ENCODE measurements at regions not wholly inside any gene's neighbourhood (a gene's known extent, or its start where the extent isn't known, plus 50 kb on each side); places are given as distances from the start of the nearest gene placed in this dataset.

DNA sequence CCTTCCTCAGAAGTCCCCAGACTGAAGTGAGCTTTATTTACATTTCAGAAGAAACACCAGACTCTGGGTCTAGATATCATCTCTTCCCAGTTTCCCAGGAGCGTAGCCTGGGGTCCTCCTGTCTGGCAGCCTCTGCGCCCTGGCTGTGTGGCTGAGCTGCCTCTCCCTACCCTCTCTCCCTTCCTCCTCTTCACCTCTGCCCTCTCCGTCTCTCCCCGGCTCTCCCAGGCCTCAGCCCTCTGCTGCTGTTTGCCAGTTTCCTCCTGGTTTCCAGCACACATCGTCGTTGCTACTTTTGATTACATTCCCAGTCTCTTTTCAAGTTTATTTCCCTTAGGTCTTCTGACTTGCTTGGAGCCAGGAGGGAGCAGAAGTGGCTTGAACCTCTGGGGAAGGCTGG lies 91.1 kb upstream of the DISP3 start:
- no peak overlapping the region for H3K4me3 ChIP-seq (ENCODE audit: low read depth, low read length)
- no peak for TF ChIP-seq CTCF (conservative IDR thresholded peaks at IDR 0.05; ENCODE audit: low read depth, low read length)
- DNase-seq (ENCODE audit: low read depth): no peak

DNA sequence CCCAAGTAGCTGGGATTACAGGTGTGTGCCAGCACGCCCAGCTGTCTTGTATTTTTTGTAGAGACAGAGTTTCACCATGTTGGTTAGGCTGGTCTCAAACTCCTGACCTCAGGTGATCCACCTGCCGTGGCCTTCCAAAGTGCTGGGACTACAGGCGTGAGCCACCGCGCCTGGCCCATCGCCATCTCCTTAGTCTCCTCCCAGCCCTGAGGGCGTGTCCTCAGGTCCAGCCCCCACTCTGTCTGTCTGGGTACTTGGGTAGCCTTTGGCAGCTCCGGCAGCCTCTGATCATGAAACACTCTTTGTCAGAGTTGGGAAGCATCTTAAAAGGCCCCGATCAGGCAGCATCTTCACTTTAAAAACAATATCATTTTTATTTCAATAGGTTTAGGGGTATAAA lies 90.3 kb upstream of the DISP3 start:
- TF ChIP-seq CTCF (conservative IDR thresholded peaks at IDR 0.05; ENCODE audit: low read depth, low read length): no peak
- no peak overlapping the region for H3K4me3 ChIP-seq (ENCODE audit: low read depth, low read length)
- no peak for DNase-seq (ENCODE audit: low read depth)

- no peak overlapping the region for H3K4me3 ChIP-seq (ENCODE audit: low read depth, low read length)
- no peak for TF ChIP-seq CTCF (conservative IDR thresholded peaks at IDR 0.05; ENCODE audit: low read depth, low read length)
- no peak for DNase-seq (ENCODE audit: low read depth)
Measured at GRCh38 chr1:11391327-11391726, 87.6 kb upstream of the DISP3 start.

DNA sequence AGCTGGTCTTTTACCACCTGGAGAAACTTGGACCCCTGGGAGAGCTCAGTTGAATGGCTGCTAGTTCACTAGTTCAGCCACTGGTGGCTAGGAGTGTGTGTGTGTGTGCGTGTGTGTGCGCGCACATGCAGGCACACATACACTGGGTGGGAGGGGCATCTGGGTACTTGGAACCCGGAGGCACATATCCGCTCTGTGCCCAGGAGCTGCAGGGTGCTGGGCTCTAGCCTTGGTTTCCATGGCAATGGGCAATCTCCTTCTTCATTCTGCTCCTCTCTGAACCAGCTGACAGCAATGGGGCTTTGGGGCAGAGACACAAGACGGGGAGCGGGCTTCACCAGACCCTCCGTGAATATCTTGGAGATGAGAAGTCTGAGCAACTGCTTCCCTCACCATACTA lies 87.1 kb upstream of the DISP3 start:
- H3K4me3 ChIP-seq (ENCODE audit: low read depth, low read length): no peak overlapping the region
- DNase-seq (ENCODE audit: low read depth): no peak
- no peak for TF ChIP-seq CTCF (conservative IDR thresholded peaks at IDR 0.05; ENCODE audit: low read depth, low read length)

- H3K4me3 ChIP-seq (ENCODE audit: low read depth, low read length): no peak overlapping the region
- no peak for TF ChIP-seq CTCF (conservative IDR thresholded peaks at IDR 0.05; ENCODE audit: low read depth, low read length)
- no peak for DNase-seq (ENCODE audit: low read depth)
Measured at GRCh38 chr1:11394592-11395245, 84.2 kb upstream of the DISP3 start.

GRCh38 chr1:11395616-11396015 lies 83.3 kb upstream of the DISP3 start:
- no peak for DNase-seq (ENCODE audit: low read depth)
- no peak overlapping the region for H3K4me3 ChIP-seq (ENCODE audit: low read depth, low read length)
- no peak for TF ChIP-seq CTCF (conservative IDR thresholded peaks at IDR 0.05; ENCODE audit: low read depth, low read length)

DNA sequence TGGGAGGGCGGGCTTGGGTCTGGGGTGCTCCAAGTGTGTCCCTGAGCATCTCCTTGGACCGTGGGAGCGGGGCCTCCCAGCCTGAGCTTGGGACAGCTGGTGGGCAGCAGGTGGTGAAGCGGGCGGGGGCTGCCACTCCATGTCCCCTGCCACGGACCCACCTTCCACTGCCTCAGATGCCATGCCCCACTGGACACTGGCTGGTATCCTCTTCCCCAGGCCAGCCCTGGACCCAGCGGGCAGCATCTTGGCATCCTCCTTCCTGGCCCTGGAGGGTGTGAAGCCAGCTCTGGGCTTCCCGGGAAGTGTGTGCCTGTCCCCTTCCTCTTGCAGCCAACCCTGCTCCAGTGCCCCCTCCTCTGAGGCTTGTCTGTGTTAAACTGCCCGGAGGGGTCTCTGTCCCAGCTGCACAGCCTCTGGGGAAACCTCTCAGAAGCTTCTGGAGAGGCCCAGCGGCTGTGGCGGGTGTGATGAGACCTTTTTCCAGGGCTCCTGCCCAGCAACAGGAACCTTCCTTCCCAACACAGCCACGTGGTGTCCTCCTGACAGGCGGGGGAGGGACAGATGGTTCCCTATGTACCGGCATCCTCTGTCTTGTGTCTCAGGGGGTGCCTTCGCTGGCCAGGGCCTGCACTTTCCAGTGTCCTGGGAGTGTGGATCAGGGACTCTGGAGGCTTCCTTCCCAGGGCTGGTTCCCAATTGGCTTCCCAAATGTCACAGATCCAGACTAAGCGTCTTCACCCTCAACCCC lies 81.6 kb upstream of the DISP3 start:
- H3K4me3 ChIP-seq (ENCODE audit: low read depth, low read length): no peak overlapping the region
- DNase-seq (ENCODE audit: low read depth): no peak
- TF ChIP-seq CTCF (conservative IDR thresholded peaks at IDR 0.05; ENCODE audit: low read depth, low read length): no peak

Data from epithelial cell of proximal tubule (primary cell).